GM12878 (cell line): ENCODE measurements at regions not wholly inside any gene's neighbourhood (a gene's known extent, or its start where the extent isn't known, plus 50 kb on each side); places are given as distances from the start of the nearest gene placed in this dataset.

ENCODE experiments used
- CHD4 ChIP-seq: fragments of 200-600 bp; sonication (generic); IDR thresholded peaks from 2 replicates; pipeline ENCODE4 v1.6.1; 2016; ENCODE audit warnings: mild to moderate bottlenecking
- CTCF ChIP-seq, 3 experiments: IDR thresholded peaks in 2 of 3; conservative IDR thresholded peaks in 1 of 3; 2 replicates each; pipeline ENCODE4 v1.5.1; 2011; ENCODE audit warnings: low read depth in 3 of 3, low read length in 3 of 3, mild to moderate bottlenecking in 3 of 3, control low read depth in 2 of 3, moderate library complexity in 2 of 3, inconsistent platforms in 1 of 3, mixed read lengths in 1 of 3; ENCODE audit not compliant: control insufficient read depth in 2 of 3, insufficient read depth in 1 of 3; ENCODE audit errors: extremely low read depth in 1 of 3
- EP300 ChIP-seq, 2 experiments: fragments of 150-350 bp in 1 of 2; IDR thresholded peaks; 2 replicates each; pipeline ENCODE4 v1.6.1; 2011 to 2012; ENCODE audit warnings: low read depth in 2 of 2, low read length in 2 of 2, borderline replicate concordance in 1 of 2, improper control_type of control experiment in 1 of 2, inconsistent platforms in 1 of 2; ENCODE audit not compliant: control insufficient read depth in 1 of 2
- EZH2 ChIP-seq: IDR thresholded peaks from 2 replicates; pipeline ENCODE4 v1.6.1; 2012; ENCODE audit warnings: low read depth, mild to moderate bottlenecking, control low read depth, inconsistent platforms, low read length, borderline replicate concordance; ENCODE audit not compliant: control insufficient read depth
- FOXM1 ChIP-seq: IDR thresholded peaks from 2 replicates; pipeline ENCODE4 v1.6.1; 2012; ENCODE audit warnings: low read depth, mild to moderate bottlenecking, inconsistent platforms, low read length, moderate library complexity
- IRF4 ChIP-seq: IDR thresholded peaks from 2 replicates; pipeline ENCODE4 v1.6.1; 2011; ENCODE audit warnings: low read depth, low read length
- KAT2A ChIP-seq: conservative IDR thresholded peaks from 2 replicates; pipeline ENCODE4 v1.6.1; 2011; ENCODE audit warnings: low read depth, low read length; ENCODE audit not compliant: control insufficient read depth
- KDM1A ChIP-seq: fragments of 200-600 bp; sonication (generic); IDR thresholded peaks from 2 replicates; pipeline ENCODE4 v1.6.1; 2016; ENCODE audit warnings: borderline replicate concordance
- POLR2A ChIP-seq: IDR thresholded peaks from 2 replicates; pipeline ENCODE4 v1.6.1; 2011; ENCODE audit warnings: low read depth, mild to moderate bottlenecking, low read length
- POLR2AphosphoS5 ChIP-seq: IDR thresholded peaks from 2 replicates; pipeline ENCODE4 v1.6.1; 2011; ENCODE audit warnings: mild to moderate bottlenecking, low read length, inconsistent platforms
- TARDBP ChIP-seq: IDR thresholded peaks from 2 replicates; pipeline ENCODE4 v1.6.1; 2016; ENCODE audit warnings: borderline replicate concordance
- TF ChIP-seq, protein P1 (sequence below): fragments of 150-350 bp; IDR thresholded peaks from 2 replicates; pipeline ENCODE4 v1.6.1; 2014; ENCODE audit warnings: mild to moderate bottlenecking, low read depth, low read length

DNA sequence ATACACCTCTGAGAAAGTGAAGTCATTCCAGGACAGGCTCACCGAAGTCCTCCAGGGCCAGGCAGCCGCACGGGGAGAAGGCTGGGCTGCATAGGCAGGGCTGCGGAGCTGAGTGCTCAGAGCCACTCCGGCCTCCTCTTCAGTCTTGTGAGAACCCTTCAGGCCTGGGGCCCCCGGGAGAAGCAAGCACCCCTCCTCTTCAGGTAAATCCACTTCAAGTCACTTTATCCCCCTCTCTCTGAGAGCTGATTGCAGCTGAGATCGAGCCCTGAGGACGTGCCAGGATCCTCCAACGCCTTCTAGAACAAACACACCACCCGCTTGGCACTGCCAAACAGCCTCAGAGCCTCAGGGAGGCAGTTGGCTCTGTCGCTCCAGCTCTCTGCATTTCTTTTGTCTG lies 1526.3 kb downstream of the BRD1 start:
- no peak for TF ChIP-seq CHD4
- no peak for TF ChIP-seq CTCF (IDR thresholded peaks at IDR 0.05 in 2 of 3, conservative IDR thresholded peaks at IDR 0.05 in 1 of 3; ENCODE audit: control insufficient read depth in 2 of 3, extremely low read depth in 1 of 3, insufficient read depth in 1 of 3, low read depth in 3 of 3, low read length in 3 of 3)
- no peak for TF ChIP-seq EP300 (IDR thresholded peaks at IDR 0.05; ENCODE audit: borderline replicate concordance in 1 of 2, control insufficient read depth in 1 of 2, low read depth in 2 of 2, low read length in 2 of 2)
- no peak for TF ChIP-seq TARDBP
- no peak for TF ChIP-seq KDM1A
- TF ChIP-seq FOXM1: no peak
- no peak for TF ChIP-seq POLR2A
- TF ChIP-seq EZH2: no peak
- TF ChIP-seq IRF4: no peak
- TF ChIP-seq, protein P1, sequence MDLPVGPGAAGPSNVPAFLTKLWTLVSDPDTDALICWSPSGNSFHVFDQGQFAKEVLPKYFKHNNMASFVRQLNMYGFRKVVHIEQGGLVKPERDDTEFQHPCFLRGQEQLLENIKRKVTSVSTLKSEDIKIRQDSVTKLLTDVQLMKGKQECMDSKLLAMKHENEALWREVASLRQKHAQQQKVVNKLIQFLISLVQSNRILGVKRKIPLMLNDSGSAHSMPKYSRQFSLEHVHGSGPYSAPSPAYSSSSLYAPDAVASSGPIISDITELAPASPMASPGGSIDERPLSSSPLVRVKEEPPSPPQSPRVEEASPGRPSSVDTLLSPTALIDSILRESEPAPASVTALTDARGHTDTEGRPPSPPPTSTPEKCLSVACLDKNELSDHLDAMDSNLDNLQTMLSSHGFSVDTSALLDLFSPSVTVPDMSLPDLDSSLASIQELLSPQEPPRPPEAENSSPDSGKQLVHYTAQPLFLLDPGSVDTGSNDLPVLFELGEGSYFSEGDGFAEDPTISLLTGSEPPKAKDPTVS: no peak
- no peak for TF ChIP-seq KAT2A
- TF ChIP-seq POLR2AphosphoS5: no peak
